Mesenchymal stem cell (in vitro differentiated cells and primary cell): ENCODE measurements at regions not wholly inside any gene's neighbourhood (a gene's known extent, or its start where the extent isn't known, plus 50 kb on each side); places are given as distances from the start of the nearest gene placed in this dataset.
A peak's percentile ranks its signal among the peaks of the same experiment; 100 is the strongest.

Experiments used
- DNase-seq: peaks from one replicate; pipeline ENCODE4 v3.0.0-alpha.2; 2013
- H2AFZ ChIP-seq: one replicate; pipeline ENCODE4 v1.6.1; 2013; ENCODE audit warnings: low read depth, mild to moderate bottlenecking, control low read depth, inconsistent platforms, low read length, moderate library complexity
- H2AK5ac ChIP-seq: 2 replicates; pipeline ENCODE4 v1.6.1; 2013; ENCODE audit warnings: low read length, moderate library complexity, mild to moderate bottlenecking, inconsistent platforms; ENCODE audit not compliant: severe bottlenecking
- H2BK120ac ChIP-seq: one replicate; pipeline ENCODE4 v1.6.1; 2013; ENCODE audit warnings: low read depth, mild to moderate bottlenecking, inconsistent platforms, low read length, moderate library complexity
- H2BK12ac ChIP-seq, 2 experiments: one replicate each; pipeline ENCODE4 v1.6.1; 2013; ENCODE audit warnings: inconsistent platforms in 2 of 2, low read length in 2 of 2, mild to moderate bottlenecking in 2 of 2, moderate library complexity in 2 of 2, control low read depth in 1 of 2
- H2BK15ac ChIP-seq: one replicate; pipeline ENCODE4 v1.6.1; 2013; ENCODE audit warnings: mild to moderate bottlenecking, low read depth, inconsistent platforms; ENCODE audit not compliant: poor library complexity, severe bottlenecking
- H2BK5ac ChIP-seq: 2 replicates; pipeline ENCODE4 v1.6.1; 2013; ENCODE audit warnings: low read depth, mild to moderate bottlenecking, low read length, control low read depth, inconsistent platforms; ENCODE audit not compliant: poor library complexity, severe bottlenecking
- H3K14ac ChIP-seq, 2 experiments: one replicate each; pipeline ENCODE4 v1.6.1; 2013; ENCODE audit warnings: inconsistent platforms in 2 of 2, low read length in 2 of 2, control low read depth in 1 of 2, mild to moderate bottlenecking in 1 of 2, moderate library complexity in 1 of 2
- H3K18ac ChIP-seq, 2 experiments: one replicate each; pipeline ENCODE4 v1.6.1; 2013; ENCODE audit warnings: inconsistent platforms in 2 of 2, low read length in 2 of 2, control low read depth in 1 of 2, low read depth in 1 of 2, mild to moderate bottlenecking in 1 of 2
- H3K23ac ChIP-seq, 2 experiments: one replicate each; pipeline ENCODE4 v1.6.1; 2013; ENCODE audit warnings: inconsistent platforms in 2 of 2, low read length in 2 of 2, mild to moderate bottlenecking in 2 of 2, moderate library complexity in 2 of 2, control low read depth in 1 of 2
- H3K27ac ChIP-seq: 2 replicates; pipeline ENCODE4 v1.5.1; 2013; ENCODE audit warnings: mild to moderate bottlenecking, moderate library complexity, low read length, control low read depth, inconsistent platforms; ENCODE audit not compliant: poor library complexity, severe bottlenecking
- H3K27me3 ChIP-seq, 2 experiments: 2 replicates each; pipeline versions ENCODE4 v1.6.1 to v1.7.0; 2013; ENCODE audit warnings: low read length in 2 of 2, mild to moderate bottlenecking in 2 of 2, moderate library complexity in 2 of 2, control low read depth in 1 of 2, inconsistent platforms in 1 of 2; ENCODE audit not compliant: control insufficient read depth in 1 of 2, insufficient read depth in 1 of 2
- H3K36me3 ChIP-seq, 2 experiments: 2 replicates each; pipeline versions ENCODE4 v1.6.1 to v1.7.0; 2013; ENCODE audit warnings: low read length in 2 of 2, control low read depth in 1 of 2, inconsistent platforms in 1 of 2, low read depth in 1 of 2, mild to moderate bottlenecking in 1 of 2; ENCODE audit not compliant: insufficient read depth in 2 of 2, control insufficient read depth in 1 of 2
- H3K4ac ChIP-seq, 2 experiments: one replicate each; pipeline ENCODE4 v1.6.1; 2013; ENCODE audit warnings: inconsistent platforms in 2 of 2, low read length in 2 of 2, mild to moderate bottlenecking in 2 of 2, moderate library complexity in 2 of 2, control low read depth in 1 of 2, low read depth in 1 of 2
- H3K4me1 ChIP-seq: 2 replicates; pipeline ENCODE4 v1.6.1; 2013; ENCODE audit warnings: low read depth, low read length, control low read depth; ENCODE audit not compliant: control insufficient read depth, insufficient read depth
- H3K4me2 ChIP-seq: 2 replicates; pipeline ENCODE4 v1.6.1; 2013; ENCODE audit warnings: low read length, mild to moderate bottlenecking, inconsistent platforms; ENCODE audit not compliant: poor library complexity, severe bottlenecking
- H3K4me3 ChIP-seq, 2 experiments: 2 replicates each; pipeline versions ENCODE4 v1.5.1 to v1.7.0; 2013; ENCODE audit warnings: low read length in 2 of 2, mild to moderate bottlenecking in 2 of 2, control low read depth in 1 of 2, low read depth in 1 of 2; ENCODE audit not compliant: insufficient read depth in 1 of 2
- H3K79me1 ChIP-seq: replicated peaks from 2 replicates; pipeline ENCODE4 v1.6.1; 2013; ENCODE audit warnings: mild to moderate bottlenecking, control low read depth, low read length, inconsistent platforms; ENCODE audit not compliant: poor library complexity, severe bottlenecking
- H3K9ac ChIP-seq: 2 replicates; pipeline ENCODE4 v1.7.0; 2013; ENCODE audit warnings: mild to moderate bottlenecking, low read length, moderate library complexity
- H3K9me3 ChIP-seq: 2 replicates; pipeline ENCODE4 v1.7.0; 2013; ENCODE audit warnings: mild to moderate bottlenecking, low read length; ENCODE audit not compliant: control insufficient read depth
- H4K8ac ChIP-seq: one replicate; pipeline ENCODE4 v1.6.1; 2013; ENCODE audit warnings: inconsistent platforms, mild to moderate bottlenecking, low read length, moderate library complexity
- H4K91ac ChIP-seq: one replicate; pipeline ENCODE4 v1.6.1; 2013; ENCODE audit warnings: mild to moderate bottlenecking, low read length, inconsistent platforms
- WGBS: methylation state at CpG from one replicate; pipeline ENCODE4 v1.1.7; 2013; ENCODE audit warnings: mixed read lengths; 5-methylcytosine and 5-hydroxymethylcytosine counted together

DNA sequence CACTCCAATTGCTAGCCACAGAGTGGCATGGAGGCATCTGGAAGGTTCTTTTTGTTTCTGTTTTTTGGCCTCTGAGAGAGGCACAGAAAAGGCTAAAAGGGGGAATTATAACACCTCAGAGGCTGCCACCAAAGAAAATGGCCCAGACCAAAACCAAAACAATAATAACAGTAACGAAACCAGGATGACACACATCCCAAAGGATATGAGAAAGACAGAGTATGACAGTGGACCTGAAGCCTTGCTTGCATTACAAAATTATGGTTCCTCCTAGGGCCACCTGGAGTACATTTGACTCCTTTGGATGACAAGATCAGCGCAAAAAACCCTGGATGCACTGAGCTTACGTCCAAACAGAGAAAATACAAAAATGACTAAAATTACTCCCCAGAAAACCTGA is 152.7 kb downstream of the AEBP2 start:
- H3K27ac ChIP-seq, result no peak overlapping the region
- no peaks in the 10 kb centered on the region for H3K27me3 ChIP-seq
- H3K4me1 ChIP-seq, result no peaks in the 10 kb centered on the region
- H3K4me3 ChIP-seq, result no peak overlapping the region
- H2BK5ac ChIP-seq, result no peak overlapping the region
- H2BK12ac ChIP-seq, result no peak overlapping the region
- H3K36me3 ChIP-seq, result peaks cover 0 to 4% of the 10 kb centered on the region in 2 experiments
- H3K14ac ChIP-seq, result no peak overlapping the region
- no peak overlapping the region for H3K23ac ChIP-seq
- H4K8ac ChIP-seq, result no peak overlapping the region
- no peak overlapping the region for H2BK15ac ChIP-seq
- 87% methylated on average over 2 of the region's 3 CpGs for whole genome bisulfite sequencing
- no peak overlapping the region for H2BK120ac ChIP-seq
- H2AK5ac ChIP-seq, result no peak overlapping the region
- no peak overlapping the region for H3K18ac ChIP-seq
- no peak overlapping the region for H3K9ac ChIP-seq
- no peak overlapping the region for H3K4me2 ChIP-seq
- H3K9me3 ChIP-seq, result no peaks in the 10 kb centered on the region
- H2AFZ ChIP-seq, result no peak overlapping the region
- DNase-seq, result no peak
- no peak overlapping the region for H4K91ac ChIP-seq
- H3K79me1 ChIP-seq, result no peaks in the 10 kb centered on the region
- no peak overlapping the region for H3K4ac ChIP-seq

DNA sequence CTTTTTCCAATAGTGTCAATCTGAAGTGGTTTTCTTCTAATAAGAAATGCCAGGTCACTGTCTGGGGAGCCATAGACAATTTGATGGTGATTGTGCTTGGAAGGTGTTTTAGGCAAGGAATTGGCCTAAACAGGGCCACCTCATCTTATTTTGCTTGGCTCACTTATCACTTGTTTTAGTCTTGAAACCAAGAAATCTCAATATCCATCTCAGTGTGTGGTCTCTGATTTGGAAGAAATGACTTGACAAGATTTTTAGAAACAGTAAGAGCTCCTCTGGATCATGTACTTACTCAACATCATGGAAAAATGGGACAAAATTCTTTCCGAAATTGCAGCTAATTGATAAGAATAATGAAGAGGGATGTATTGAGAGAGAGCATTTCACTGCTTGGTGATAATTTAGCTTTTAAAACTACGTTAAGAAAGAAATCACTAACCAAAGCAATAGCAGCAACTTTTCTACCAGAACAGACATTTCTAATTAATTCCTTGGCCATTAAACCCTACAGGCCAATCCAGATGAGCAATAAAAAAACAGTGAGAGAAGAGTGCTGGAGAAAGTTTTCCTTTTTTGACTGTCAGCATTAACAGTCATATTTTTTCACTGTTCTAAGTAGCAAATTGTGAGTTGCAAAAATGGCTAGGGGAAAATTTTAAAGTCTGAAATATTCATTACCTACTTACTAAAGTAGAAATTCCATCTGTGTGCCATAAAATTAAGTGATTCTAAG is 157.3 kb downstream of the AEBP2 start:
- Histone ChIP-seq H3K79me1 (no peaks in the 10 kb centered on the region), H2AK5ac (no peak overlapping the region), H3K4me2 (no peak overlapping the region), H3K4me3 (no peak overlapping the region), H3K36me3 (no peaks in the 10 kb centered on the region), H3K4ac (no peak overlapping the region), H2AFZ (no peak overlapping the region), H3K14ac (no peak overlapping the region), H3K18ac (no peak overlapping the region), H2BK12ac (no peak overlapping the region), H3K27me3 (no peaks in the 10 kb centered on the region), H2BK15ac (no peak overlapping the region), H4K8ac (no peak overlapping the region), H3K27ac (no peak overlapping the region), H3K23ac (no peak overlapping the region), H3K4me1 (no peaks in the 10 kb centered on the region), H4K91ac (no peak overlapping the region), H3K9ac (no peak overlapping the region), H2BK120ac (no peak overlapping the region), H3K9me3 (no peaks in the 10 kb centered on the region), H2BK5ac (no peak overlapping the region)
- 90% methylated on average over 2 of the region's 2 CpGs for WGBS
- DNase-seq, result no peak

DNA sequence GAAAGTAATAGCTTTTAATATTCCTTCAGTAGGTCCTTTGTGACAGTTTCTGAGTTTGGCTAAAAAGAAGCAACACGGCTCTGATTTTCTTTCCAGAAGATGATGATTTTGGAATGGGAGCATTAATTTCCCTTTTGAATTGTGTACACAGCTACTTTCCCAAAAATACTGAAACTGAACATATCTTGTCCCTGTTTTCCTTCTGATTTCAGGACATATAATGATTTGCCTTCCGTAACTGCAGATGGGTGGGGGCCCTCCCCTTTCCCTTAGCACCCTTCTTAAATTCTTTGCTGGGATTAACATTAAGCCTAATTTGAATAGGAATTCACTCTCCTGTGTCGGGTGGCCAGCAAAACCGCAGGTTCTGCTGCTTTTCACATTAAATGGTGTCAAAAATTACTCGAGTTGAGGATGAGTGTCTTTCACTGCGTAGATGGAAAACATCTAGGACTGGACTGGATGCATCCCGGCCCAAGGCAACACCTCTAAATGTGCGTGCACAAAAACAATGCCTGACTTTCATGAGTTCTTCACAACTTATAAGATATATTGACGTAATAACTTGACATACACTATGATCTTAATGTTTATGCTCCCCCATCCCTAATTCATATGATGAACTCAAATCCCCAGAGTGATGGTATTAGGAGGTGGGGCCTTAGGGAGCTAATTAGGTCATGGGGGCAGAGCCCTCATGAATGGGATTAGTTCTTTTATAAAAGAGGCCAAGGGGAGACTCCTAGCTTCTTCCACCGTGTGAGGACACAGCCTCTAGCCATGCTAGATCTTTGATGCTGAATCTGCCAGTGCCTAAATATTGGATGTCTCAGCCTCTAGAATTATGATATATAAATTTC is 158.1 kb downstream of the AEBP2 start:
- Histone ChIP-seq H3K79me1 (no peaks in the 10 kb centered on the region), H3K27ac (no peak overlapping the region), H3K4me1 (no peaks in the 10 kb centered on the region), H3K14ac (no peak overlapping the region), H2BK15ac (no peak overlapping the region), H3K4me2 (no peak overlapping the region), H4K91ac (no peak overlapping the region), H3K36me3 (no peaks in the 10 kb centered on the region), H3K4ac (no peak overlapping the region), H2BK12ac (no peak overlapping the region), H2BK5ac (no peak overlapping the region), H3K9me3 (no peaks in the 10 kb centered on the region), H3K4me3 (no peak overlapping the region), H3K27me3 (no peaks in the 10 kb centered on the region), H3K23ac (no peak overlapping the region), H2BK120ac (no peak overlapping the region), H2AFZ (no peak overlapping the region), H4K8ac (no peak overlapping the region), H2AK5ac (no peak overlapping the region), H3K9ac (peak overlapping the region; percentile 17), H3K18ac (no peak overlapping the region)
- DNase-seq, result no peak
- WGBS, result 78% methylated on average over 9 of the region's 10 CpGs

DNA sequence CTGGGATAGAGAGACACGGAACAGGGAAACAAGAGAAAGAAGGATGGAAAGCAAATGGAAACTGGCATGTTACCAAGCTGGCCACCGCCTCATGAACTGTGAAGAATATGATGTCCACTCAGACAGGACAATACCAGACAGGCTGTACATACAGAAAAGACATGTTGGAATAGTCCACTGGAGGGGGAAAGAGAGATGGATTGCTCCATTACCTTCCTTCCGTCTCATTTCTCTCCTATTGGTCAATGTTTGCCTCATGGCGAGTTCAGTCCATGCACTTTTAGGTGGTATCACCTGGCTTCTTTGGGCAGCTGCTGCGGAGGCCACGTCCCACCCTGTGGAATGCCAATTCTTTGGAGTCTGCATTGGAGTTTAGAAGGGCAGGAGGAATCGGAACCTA is 166.4 kb downstream of the AEBP2 start:
- Histone ChIP-seq H3K14ac (no peak overlapping the region), H3K9ac (no peak overlapping the region), H2BK15ac (no peak overlapping the region), H3K4me2 (no peak overlapping the region), H3K23ac (no peak overlapping the region), H3K4ac (no peak overlapping the region), H3K27ac (no peak overlapping the region), H2BK12ac (no peak overlapping the region), H3K18ac (no peak overlapping the region), H2BK5ac (no peak overlapping the region), H4K91ac (no peak overlapping the region), H4K8ac (no peak overlapping the region), H2BK120ac (no peak overlapping the region), H2AK5ac (no peak overlapping the region), H3K9me3 (peaks cover under 1% of the 10 kb centered on the region), H2AFZ (no peak overlapping the region), H3K4me3 (no peak overlapping the region), H3K79me1 (no peaks in the 10 kb centered on the region), H3K4me1 (no peaks in the 10 kb centered on the region), H3K36me3 (peaks cover 0 to 4% of the 10 kb centered on the region in 2 experiments), H3K27me3 (no peaks in the 10 kb centered on the region)
- DNase-seq, result no peak
- WGBS, result 93% methylated on average over 7 of the region's 7 CpGs
